ENCODE measurements at regions not wholly inside any gene's neighbourhood (a gene's known extent, or its start where the extent isn't known, plus 50 kb on each side); places are given as distances from the start of the nearest gene placed in this dataset.

GRCh38 chr2:204012072-204012653 is 75.6 kb downstream of the ICOS start:
- no peak overlapping the region for H3K56ac ChIP-seq (ENCODE audit: insufficient read length, low read depth, low read length)
- Mint-ChIP-seq H3K27ac (no peak overlapping the region), H3K4me3 (no peak overlapping the region), H3K27me3 (ENCODE audit: low read depth) (no peaks in the 10 kb centered on the region; the same call in 1 of the 2 replicates), H3K36me3 (ENCODE audit: insufficient read depth in 1 of 3, low read depth in 3 of 3) (no peaks in the 10 kb centered on the region), H3K9me3 (no peaks in the 10 kb centered on the region), H3K4me1 (0 out of 4 replicates have a peak, but pooled peaks cover 0 to 2% of the 10 kb centered on the region in 2 experiments)
- H3T11ph ChIP-seq (ENCODE audit: low read length), result no peak overlapping the region
- no peaks in the 10 kb centered on the region for H3K79me2 ChIP-seq (ENCODE audit: insufficient read depth, low read length)
- no peaks in the 10 kb centered on the region for H3K23me2 ChIP-seq (ENCODE audit: insufficient read length, low read depth, low read length, poor library complexity, severe bottlenecking)
- DNase-seq, result no peak
- H3K27ac ChIP-seq (ENCODE audit: insufficient read length, low read depth, low read length), result no peak overlapping the region
- H3K9ac ChIP-seq (ENCODE audit: extremely low read depth, insufficient read length, low read length), result no peak overlapping the region
- H3K4me1 ChIP-seq (ENCODE audit: insufficient read depth, low read length), result no peaks in the 10 kb centered on the region
- no peak overlapping the region for H4K91ac ChIP-seq (ENCODE audit: insufficient read length, low read depth, low read length)
- no peak for TF ChIP-seq CTCF (conservative IDR thresholded peaks at IDR 0.05)
- H3K23ac ChIP-seq (ENCODE audit: insufficient read length, low read depth, low read length), result no peak overlapping the region
- no peak overlapping the region for H2BK12ac ChIP-seq (ENCODE audit: insufficient read length, low read depth, low read length)
- no peak overlapping the region for H2AK5ac ChIP-seq (ENCODE audit: insufficient read length, low read length)
- H4K8ac ChIP-seq (replicated peaks; ENCODE audit: insufficient read length, low read depth, low read length), result no peak overlapping the region
- H3K79me1 ChIP-seq (ENCODE audit: insufficient read depth, low read depth, low read length, poor library complexity, severe bottlenecking), result no peaks in the 10 kb centered on the region
- no peaks in the 10 kb centered on the region for H3K27me3 ChIP-seq (ENCODE audit: insufficient read depth, low read length)
- no peak overlapping the region for H3K18ac ChIP-seq (ENCODE audit: insufficient read length, low read depth, low read length)
- no peak overlapping the region for H3K4me2 ChIP-seq (ENCODE audit: insufficient read depth, insufficient read length, low read length)
- H2BK20ac ChIP-seq (ENCODE audit: low read depth, low read length, poor library complexity, severe bottlenecking), result no peak overlapping the region
- no peak overlapping the region for H2BK5ac ChIP-seq (ENCODE audit: insufficient read length, low read length)
- H3K4ac ChIP-seq (ENCODE audit: low read depth, low read length), result no peak overlapping the region
- H2AFZ ChIP-seq (ENCODE audit: low read length), result no peak overlapping the region
- H2BK120ac ChIP-seq (ENCODE audit: low read depth, low read length, poor library complexity, severe bottlenecking), result no peak overlapping the region
- WGBS (ENCODE audit: extremely low coverage, insufficient read length, low lambda C conversion rate), result no CpG with 5 or more reads among the region's 4 CpGs
- no peak overlapping the region for H3K14ac ChIP-seq (ENCODE audit: insufficient read depth, low read length)
- H2BK15ac ChIP-seq (ENCODE audit: low read depth, low read length), result no peak overlapping the region
- H4K5ac ChIP-seq (ENCODE audit: insufficient read length, low read depth, low read length), result no peak overlapping the region
- H4K20me1 ChIP-seq (ENCODE audit: control insufficient read depth, insufficient read depth, insufficient read length), result no peaks in the 10 kb centered on the region
- no peaks in the 10 kb centered on the region for H3K9me3 ChIP-seq (ENCODE audit: control insufficient read depth, low read depth, low read length)

Data from H9 (cell line).